ENCODE measurements at regions not wholly inside any gene's neighbourhood (a gene's known extent, or its start where the extent isn't known, plus 50 kb on each side); places are given as distances from the start of the nearest gene placed in this dataset.

DNA sequence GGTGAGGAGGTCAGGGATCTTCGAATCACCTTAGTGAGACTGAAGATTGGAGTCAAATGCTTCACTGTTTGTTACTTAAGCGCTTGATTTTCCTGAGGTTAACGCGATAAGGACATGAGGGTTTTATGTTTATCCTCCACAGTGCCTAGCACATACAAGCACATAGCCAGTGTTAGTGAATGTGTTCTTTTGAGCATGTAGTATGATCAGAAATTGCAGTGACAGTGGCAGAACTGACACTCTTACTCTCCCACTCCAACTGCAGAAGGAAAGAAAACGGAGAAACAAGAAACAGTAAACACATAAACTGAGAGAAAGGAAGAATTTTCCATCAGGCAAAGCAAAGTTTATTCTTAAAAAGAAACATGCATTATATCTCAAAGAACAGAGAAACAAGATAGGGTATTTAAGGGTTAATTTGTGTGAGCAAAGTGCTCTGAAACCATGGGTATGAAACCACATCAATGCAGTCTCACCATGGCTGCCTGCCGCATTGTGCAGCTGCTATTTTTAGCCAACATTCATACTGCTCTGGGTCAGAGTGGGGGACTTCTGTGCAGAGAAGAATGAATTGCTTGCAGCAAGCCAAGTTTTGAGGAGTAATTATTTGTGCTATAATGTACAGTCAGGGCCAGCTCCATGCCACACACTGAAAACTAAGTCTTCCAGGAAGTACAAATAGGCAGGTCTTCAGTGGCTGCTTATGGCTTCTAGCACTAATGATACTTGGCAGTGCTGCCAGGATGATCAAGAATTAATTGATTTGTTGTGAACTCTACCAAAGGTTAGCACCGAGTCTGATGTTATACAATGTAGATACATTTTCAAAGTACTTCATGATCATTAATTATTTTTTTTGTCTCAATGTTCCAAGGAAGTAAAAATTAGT, 152.0 kb downstream of the MACC1 start:
- no peak overlapping the region for H3K27ac ChIP-seq
- no peaks in the 10 kb centered on the region for H3K9me3 ChIP-seq
- H3K4me3 ChIP-seq, result no peak overlapping the region
- DNase-seq, result peak; percentile 16
- H3K27me3 ChIP-seq, result no peaks in the 10 kb centered on the region
- TF ChIP-seq, protein P1, sequence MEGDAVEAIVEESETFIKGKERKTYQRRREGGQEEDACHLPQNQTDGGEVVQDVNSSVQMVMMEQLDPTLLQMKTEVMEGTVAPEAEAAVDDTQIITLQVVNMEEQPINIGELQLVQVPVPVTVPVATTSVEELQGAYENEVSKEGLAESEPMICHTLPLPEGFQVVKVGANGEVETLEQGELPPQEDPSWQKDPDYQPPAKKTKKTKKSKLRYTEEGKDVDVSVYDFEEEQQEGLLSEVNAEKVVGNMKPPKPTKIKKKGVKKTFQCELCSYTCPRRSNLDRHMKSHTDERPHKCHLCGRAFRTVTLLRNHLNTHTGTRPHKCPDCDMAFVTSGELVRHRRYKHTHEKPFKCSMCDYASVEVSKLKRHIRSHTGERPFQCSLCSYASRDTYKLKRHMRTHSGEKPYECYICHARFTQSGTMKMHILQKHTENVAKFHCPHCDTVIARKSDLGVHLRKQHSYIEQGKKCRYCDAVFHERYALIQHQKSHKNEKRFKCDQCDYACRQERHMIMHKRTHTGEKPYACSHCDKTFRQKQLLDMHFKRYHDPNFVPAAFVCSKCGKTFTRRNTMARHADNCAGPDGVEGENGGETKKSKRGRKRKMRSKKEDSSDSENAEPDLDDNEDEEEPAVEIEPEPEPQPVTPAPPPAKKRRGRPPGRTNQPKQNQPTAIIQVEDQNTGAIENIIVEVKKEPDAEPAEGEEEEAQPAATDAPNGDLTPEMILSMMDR (IDR thresholded peaks at IDR 0.05), result no peak
- no peak for TF ChIP-seq POLR2A (IDR thresholded peaks at IDR 0.05)
- WGBS, 2 donors, result 53 to 56% methylated on average over 7 of the region's 7 CpGs
- intact Hi-C loops (cut with DNase I; ENCODE audit: low total_unique reads), result no loop called here
- no peaks in the 10 kb centered on the region for H3K4me1 ChIP-seq
- no peaks in the 10 kb centered on the region for H3K36me3 ChIP-seq (ENCODE audit: low read depth, missing control alignments)

DNA sequence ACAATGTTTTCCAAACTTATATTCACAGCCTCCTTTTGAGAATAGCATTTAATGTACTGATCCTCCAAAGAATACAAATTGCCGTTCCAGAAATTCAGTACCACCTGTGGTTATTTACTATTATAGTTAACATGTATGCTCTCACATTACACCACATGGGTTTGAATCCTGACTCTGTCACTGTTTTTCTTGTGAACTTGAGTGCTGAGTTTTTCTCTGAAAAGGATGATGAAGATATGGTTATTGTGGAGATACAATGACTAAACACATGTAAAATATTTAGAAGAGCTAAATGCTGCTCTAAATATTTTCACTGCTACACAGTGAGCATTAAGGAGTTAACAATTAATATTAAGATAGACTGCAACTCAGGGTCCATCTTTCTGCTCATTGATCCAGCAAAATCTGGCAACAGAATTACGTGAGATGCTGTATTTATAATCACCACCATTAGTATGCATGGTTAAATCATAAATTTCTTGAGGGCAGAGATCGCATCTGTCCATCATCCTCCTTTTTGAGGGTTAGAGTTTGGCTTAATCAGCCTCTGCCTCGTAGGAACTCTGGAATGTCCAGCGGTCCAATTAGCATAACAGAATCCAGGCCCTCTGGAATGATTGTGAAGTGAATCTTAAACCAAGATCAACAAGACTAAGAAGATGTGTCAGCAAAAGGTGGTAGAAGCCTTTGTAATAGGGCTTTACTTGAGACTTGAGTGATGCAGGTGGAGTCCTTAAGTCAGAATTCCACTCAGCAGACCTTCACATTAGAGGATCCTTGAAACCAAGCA, 152.8 kb downstream of the MACC1 start:
- no peaks in the 10 kb centered on the region for H3K4me1 ChIP-seq
- no peaks in the 10 kb centered on the region for H3K27me3 ChIP-seq
- H3K4me3 ChIP-seq, result no peak overlapping the region
- no peaks in the 10 kb centered on the region for H3K36me3 ChIP-seq (ENCODE audit: low read depth, missing control alignments)
- DNase-seq, result no peak
- WGBS, 2 donors, result 56 to 78% methylated on average over 5 of the region's 5 CpGs
- TF ChIP-seq, protein P1 (IDR thresholded peaks at IDR 0.05), result no peak
- no peak overlapping the region for H3K27ac ChIP-seq
- H3K9me3 ChIP-seq, result no peaks in the 10 kb centered on the region
- intact Hi-C loops (cut with DNase I; ENCODE audit: low total_unique reads), result no loop called here

DNA sequence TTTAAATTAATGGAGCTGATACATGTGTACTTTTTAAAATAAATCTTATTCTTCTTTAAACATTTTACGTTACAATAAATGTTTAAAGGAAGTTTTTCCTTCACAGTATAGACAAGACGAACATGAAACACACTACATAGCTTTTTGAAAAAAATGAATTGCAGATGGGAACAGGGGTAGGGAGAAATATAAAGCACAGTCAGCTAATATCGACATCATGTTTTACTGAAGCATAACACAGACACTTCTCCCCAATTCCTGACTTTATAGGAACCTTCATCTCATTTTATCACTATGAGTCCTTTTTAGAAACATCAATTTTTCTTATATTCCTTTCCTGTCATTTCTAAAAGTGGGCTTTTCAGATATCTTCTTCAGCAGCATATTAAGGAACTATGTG, 153.5 kb downstream of the MACC1 start:
- no peaks in the 10 kb centered on the region for H3K36me3 ChIP-seq (ENCODE audit: low read depth, missing control alignments)
- intact Hi-C loops (cut with DNase I; ENCODE audit: low total_unique reads), result no loop called here
- H3K27me3 ChIP-seq, result no peaks in the 10 kb centered on the region
- no peak for DNase-seq
- H3K4me3 ChIP-seq, result no peak overlapping the region
- no peaks in the 10 kb centered on the region for H3K4me1 ChIP-seq
- 61 to 96% methylated on average over 3 of the region's 3 CpGs for WGBS, 2 donors
- no peak overlapping the region for H3K27ac ChIP-seq
- H3K9me3 ChIP-seq, result no peaks in the 10 kb centered on the region
- TF ChIP-seq, protein P1 (IDR thresholded peaks at IDR 0.05), result no peak
- TF ChIP-seq POLR2A (IDR thresholded peaks at IDR 0.05), result no peak

DNA sequence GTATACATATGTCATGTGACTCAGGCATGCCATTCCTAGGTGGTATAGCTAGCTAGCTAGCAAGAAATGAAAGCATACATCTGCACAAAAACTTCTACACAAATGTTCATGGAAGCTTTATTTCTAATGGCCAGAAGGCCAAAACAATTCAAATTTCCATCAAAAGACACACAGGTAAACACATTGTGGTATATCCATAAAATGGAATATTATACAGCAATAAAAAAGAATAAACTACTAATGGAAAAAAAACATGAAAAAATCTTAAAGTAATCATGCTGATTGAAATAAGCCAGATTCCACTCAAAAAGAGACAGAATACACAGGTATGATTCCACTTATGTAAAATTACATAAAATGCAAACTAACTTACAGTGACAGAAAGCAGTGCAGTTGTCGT, 154.3 kb downstream of the MACC1 start:
- WGBS, 2 donors, result 93 to 96% methylated on average over 1 of the region's 1 CpG
- DNase-seq, result no peak
- TF ChIP-seq, protein P1 (IDR thresholded peaks at IDR 0.05), result no peak
- no peak for TF ChIP-seq POLR2A (IDR thresholded peaks at IDR 0.05)
- Histone ChIP-seq H3K27me3 (no peaks in the 10 kb centered on the region), H3K27ac (no peak overlapping the region), H3K4me3 (no peak overlapping the region), H3K4me1 (no peaks in the 10 kb centered on the region), H3K9me3 (no peaks in the 10 kb centered on the region), H3K36me3 (ENCODE audit: low read depth, missing control alignments) (no peaks in the 10 kb centered on the region)
- intact Hi-C loops (cut with DNase I; ENCODE audit: low total_unique reads), result no loop called here
